HuH-7.5 (cell line): ENCODE measurements at regions not wholly inside any gene's neighbourhood (a gene's known extent, or its start where the extent isn't known, plus 50 kb on each side); places are given as distances from the start of the nearest gene placed in this dataset.

Experiments used
- DNase-seq: peaks from one replicate; pipeline ENCODE4 v3.0.0; 2011; ENCODE audit warnings: low spot score

- no peak for DNase-seq
These were observed 59.0 kb downstream of the RPS29 start for GRCh38 chr14:49527221-49527620.

GRCh38 chr14:49526101-49526500 is 60.1 kb downstream of the RPS29 start:
- DNase-seq = no peak

GRCh38 chr14:49516286-49516685 is 69.9 kb downstream of the RPS29 start:
- DNase-seq = no peak

GRCh38 chr14:49512571-49512970 is 73.6 kb downstream of the RPS29 start:
- no peak for DNase-seq

GRCh38 chr14:49512147-49512551 is 74.0 kb downstream of the RPS29 start:
- no peak for DNase-seq

GRCh38 chr14:49508124-49508523 is 78.1 kb downstream of the RPS29 start:
- no peak for DNase-seq

- DNase-seq = no peak
These were observed 79.5 kb downstream of the RPS29 start for GRCh38 chr14:49506650-49507049.

- DNase-seq = no peak
These were observed 81.0 kb downstream of the RPS29 start for GRCh38 chr14:49505041-49505766.

GRCh38 chr14:49497725-49498348 is 88.3 kb downstream of the RPS29 start:
- peak; percentile 9 for DNase-seq

- no peak for DNase-seq
These were observed 88.9 kb downstream of the RPS29 start for GRCh38 chr14:49497267-49497666.

GRCh38 chr14:49494836-49495235 is 91.3 kb downstream of the RPS29 start:
- DNase-seq = no peak

- DNase-seq = no peak
These were observed 92.6 kb downstream of the RPS29 start for GRCh38 chr14:49493557-49493956.

- DNase-seq = no peak
These were observed 94.0 kb downstream of the RPS29 start for GRCh38 chr14:49492151-49492550.

- no peak for DNase-seq
These were observed 96.8 kb downstream of the RPS29 start for GRCh38 chr14:49489341-49489740.

- DNase-seq = no peak
These were observed 98.9 kb downstream of the RPS29 start for GRCh38 chr14:49487238-49487637.

- DNase-seq = no peak
These were observed 100.9 kb downstream of the RPS29 start for GRCh38 chr14:49485290-49485689.

- DNase-seq = no peak
These were observed 102.0 kb downstream of the RPS29 start for GRCh38 chr14:49484180-49484579.

- DNase-seq = no peak
These were observed 102.9 kb downstream of the RPS29 start for GRCh38 chr14:49483268-49483667.

GRCh38 chr14:49480979-49481498 is 105.1 kb downstream of the RPS29 start:
- DNase-seq = no peak

- no peak for DNase-seq
These were observed 106.0 kb downstream of the RPS29 start for GRCh38 chr14:49480053-49480760.

- DNase-seq = no peak
These were observed 106.7 kb downstream of the RPS29 start for GRCh38 chr14:49479432-49479831.

- no peak for DNase-seq
These were observed 107.4 kb downstream of the RPS29 start for GRCh38 chr14:49478784-49479183.

- no peak for DNase-seq
These were observed 119.1 kb downstream of the RPS29 start for GRCh38 chr14:49467091-49467490.
